ENCODE measurements at regions not wholly inside any gene's neighbourhood (a gene's known extent, or its start where the extent isn't known, plus 50 kb on each side); places are given as distances from the start of the nearest gene placed in this dataset.

GRCh38 chr2:226531061-226531810, 268.4 kb downstream of the IRS1 start:
- DNase-seq (ENCODE audit: low read depth in 2 of 3, low spot score in 2 of 3) = no peak

- no peak for DNase-seq (ENCODE audit: low read depth in 2 of 3, low spot score in 2 of 3)
Observed at GRCh38 chr2:226529556-226529955, 270.1 kb downstream of the IRS1 start.

GRCh38 chr2:226526716-226527115, 272.9 kb downstream of the IRS1 start:
- no peak for DNase-seq (ENCODE audit: low read depth in 2 of 3, low spot score in 2 of 3)

GRCh38 chr2:226524381-226524843, 275.2 kb downstream of the IRS1 start:
- no peak for DNase-seq (ENCODE audit: low read depth in 2 of 3, low spot score in 2 of 3)

GRCh38 chr2:226520723-226521122, 278.9 kb downstream of the IRS1 start:
- no peak for DNase-seq (ENCODE audit: low read depth in 2 of 3, low spot score in 2 of 3)

GRCh38 chr2:226515344-226516055, 284.1 kb downstream of the IRS1 start:
- DNase-seq (ENCODE audit: low read depth in 2 of 3, low spot score in 2 of 3) = no peak

- no peak for DNase-seq (ENCODE audit: low read depth in 2 of 3, low spot score in 2 of 3)
Observed at GRCh38 chr2:226514895-226515294, 284.7 kb downstream of the IRS1 start.

- no peak for DNase-seq (ENCODE audit: low read depth in 2 of 3, low spot score in 2 of 3)
Observed at GRCh38 chr2:226511311-226511710, 288.3 kb downstream of the IRS1 start.

GRCh38 chr2:226508683-226509082, 290.9 kb downstream of the IRS1 start:
- no peak for DNase-seq (ENCODE audit: low read depth in 2 of 3, low spot score in 2 of 3)

GRCh38 chr2:226508005-226508404, 291.6 kb downstream of the IRS1 start:
- DNase-seq (ENCODE audit: low read depth in 2 of 3, low spot score in 2 of 3) = no peak

GRCh38 chr2:226497146-226497909, 302.3 kb downstream of the IRS1 start:
- DNase-seq (ENCODE audit: low read depth in 2 of 3, low spot score in 2 of 3) = no peak

GRCh38 chr2:226496273-226496550, 303.4 kb downstream of the IRS1 start:
- no peak for DNase-seq (ENCODE audit: low read depth in 2 of 3, low spot score in 2 of 3)

- DNase-seq (ENCODE audit: low read depth in 2 of 3, low spot score in 2 of 3) = no peak
Observed at GRCh38 chr2:226495466-226496272, 304.0 kb downstream of the IRS1 start.

GRCh38 chr2:226491112-226491511, 308.5 kb downstream of the IRS1 start:
- DNase-seq (ENCODE audit: low read depth in 2 of 3, low spot score in 2 of 3) = no peak

- no peak for DNase-seq (ENCODE audit: low read depth in 2 of 3, low spot score in 2 of 3)
Observed at GRCh38 chr2:226489775-226490541, 309.7 kb downstream of the IRS1 start.

GRCh38 chr2:226488034-226488433, 311.6 kb downstream of the IRS1 start:
- DNase-seq (ENCODE audit: low read depth in 2 of 3, low spot score in 2 of 3) = no peak

GRCh38 chr2:226487573-226487972, 312.0 kb downstream of the IRS1 start:
- no peak for DNase-seq (ENCODE audit: low read depth in 2 of 3, low spot score in 2 of 3)

- no peak for DNase-seq (ENCODE audit: low read depth in 2 of 3, low spot score in 2 of 3)
Observed at GRCh38 chr2:226483745-226484619, 315.6 kb downstream of the IRS1 start.

- no peak for DNase-seq (ENCODE audit: low read depth in 2 of 3, low spot score in 2 of 3)
Observed at GRCh38 chr2:226483143-226483542, 316.5 kb downstream of the IRS1 start.
